ENCODE measurements at regions not wholly inside any gene's neighbourhood (a gene's known extent, or its start where the extent isn't known, plus 50 kb on each side); places are given as distances from the start of the nearest gene placed in this dataset.

GRCh38 chr5:155827949-155828348 is 499.0 kb upstream of the SGCD start:
- DNase-seq (ENCODE audit: low read depth, low spot score): no peak
- H3K9me3 ChIP-seq (ENCODE audit: control insufficient read depth, insufficient read depth, low read depth, low read length): no peaks in the 10 kb centered on the region
- TF ChIP-seq POLR2AphosphoS5 (IDR thresholded peaks at IDR 0.05; ENCODE audit: low read depth, low read length) (no peak), REST (IDR thresholded peaks at IDR 0.05; ENCODE audit: insufficient read depth in 1 of 2, low read depth in 2 of 2, low read length in 1 of 2) (no peak), SIN3A (IDR thresholded peaks at IDR 0.05; ENCODE audit: borderline replicate concordance, insufficient read depth, low read depth, low read length) (no peak), TCF7L2 (IDR thresholded peaks at IDR 0.05; ENCODE audit: low read depth, low read length) (no peak), CTCF (IDR thresholded peaks at IDR 0.05) (no peak)
- intact Hi-C loops (cut with micrococcal nuclease; ENCODE audit: unreplicated experiment): no loop called here
- no peak overlapping the region for H3K27ac ChIP-seq (ENCODE audit: low read length)
- ChIA-PET POLR2A (interaction anchor here (0.5 kb wide), 1 partner anchor 1304 kb away, joined by 3 read pairs; no protein-coding TSS in a partner anchor), CTCF (no interaction called here)
- H3K4me3 ChIP-seq (ENCODE audit: low read depth in 2 of 2, low read length in 2 of 2): no peak overlapping the region
- ATAC-seq: no peak
- H3K36me3 ChIP-seq (ENCODE audit: control insufficient read depth, insufficient read depth, low read length): no peaks in the 10 kb centered on the region
- in situ Hi-C loops (cut with HindIII; ENCODE audit: low pct_unique_long_range_greater_than_20kb, low sequenced_read_pairs): no loop called here
- H3K4me1 ChIP-seq (ENCODE audit: control insufficient read depth, insufficient read depth, low read length): no peaks in the 10 kb centered on the region
- H3K27me3 ChIP-seq (ENCODE audit: control insufficient read depth, insufficient read depth, low read length): no peaks in the 10 kb centered on the region
- no TSS peak for BruUV-seq (replicated peaks)

- ChIA-PET CTCF (no interaction called here), POLR2A (interaction anchor here (0.5 kb wide), 1 partner anchor 1283 kb away, joined by 7 read pairs; no protein-coding TSS in a partner anchor)
- Histone ChIP-seq H3K27me3 (ENCODE audit: control insufficient read depth, insufficient read depth, low read length) (no peaks in the 10 kb centered on the region), H3K36me3 (ENCODE audit: control insufficient read depth, insufficient read depth, low read length) (no peaks in the 10 kb centered on the region), H3K4me1 (ENCODE audit: control insufficient read depth, insufficient read depth, low read length) (no peaks in the 10 kb centered on the region), H3K9me3 (ENCODE audit: control insufficient read depth, insufficient read depth, low read depth, low read length) (no peaks in the 10 kb centered on the region), H3K27ac (ENCODE audit: low read length) (no peak overlapping the region), H3K4me3 (ENCODE audit: low read depth in 2 of 2, low read length in 2 of 2) (no peak overlapping the region)
- ATAC-seq (no peak), DNase-seq (ENCODE audit: low read depth, low spot score) (no peak)
- TF ChIP-seq SIN3A (IDR thresholded peaks at IDR 0.05; ENCODE audit: borderline replicate concordance, insufficient read depth, low read depth, low read length) (no peak), TCF7L2 (IDR thresholded peaks at IDR 0.05; ENCODE audit: low read depth, low read length) (no peak), REST (IDR thresholded peaks at IDR 0.05; ENCODE audit: insufficient read depth in 1 of 2, low read depth in 2 of 2, low read length in 1 of 2) (no peak), CTCF (IDR thresholded peaks at IDR 0.05) (no peak), POLR2AphosphoS5 (IDR thresholded peaks at IDR 0.05; ENCODE audit: low read depth, low read length) (no peak)
- in situ Hi-C loops (cut with HindIII; ENCODE audit: low pct_unique_long_range_greater_than_20kb, low sequenced_read_pairs) (no loop called here), intact Hi-C loops (cut with micrococcal nuclease; ENCODE audit: unreplicated experiment) (no loop called here)
- no TSS peak for BruUV-seq (replicated peaks)
Observed at GRCh38 chr5:155831491-155831890, 495.5 kb upstream of the SGCD start.
